ENCODE measurements at regions not wholly inside any gene's neighbourhood (a gene's known extent, or its start where the extent isn't known, plus 50 kb on each side); places are given as distances from the start of the nearest gene placed in this dataset.

DNA sequence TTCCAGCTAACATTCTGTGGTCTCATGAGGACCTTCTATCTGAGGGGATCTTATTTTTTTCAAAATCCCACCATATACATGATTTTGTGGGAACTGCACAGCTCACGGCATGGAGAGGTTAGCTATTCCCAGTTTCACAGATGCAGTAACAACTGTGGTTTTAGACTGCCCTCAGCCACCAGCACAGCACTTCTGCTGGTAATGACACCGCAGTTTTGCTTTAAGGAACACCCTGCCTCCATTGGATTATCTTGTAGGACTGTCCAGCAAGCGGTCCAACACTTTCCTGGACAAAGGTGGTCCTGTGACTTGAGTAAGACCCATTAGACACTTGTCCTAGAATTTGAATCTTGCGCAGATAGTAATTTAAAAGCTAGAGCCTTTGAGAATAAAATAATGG lies 65.3 kb upstream of the SMNDC1 start:
- intact Hi-C loops (cut with micrococcal nuclease): no loop called here
- H3K4me3 ChIP-seq: no peak overlapping the region
- no peaks in the 10 kb centered on the region for H3K9me3 ChIP-seq (replicated peaks)
- TF ChIP-seq, protein P1, sequence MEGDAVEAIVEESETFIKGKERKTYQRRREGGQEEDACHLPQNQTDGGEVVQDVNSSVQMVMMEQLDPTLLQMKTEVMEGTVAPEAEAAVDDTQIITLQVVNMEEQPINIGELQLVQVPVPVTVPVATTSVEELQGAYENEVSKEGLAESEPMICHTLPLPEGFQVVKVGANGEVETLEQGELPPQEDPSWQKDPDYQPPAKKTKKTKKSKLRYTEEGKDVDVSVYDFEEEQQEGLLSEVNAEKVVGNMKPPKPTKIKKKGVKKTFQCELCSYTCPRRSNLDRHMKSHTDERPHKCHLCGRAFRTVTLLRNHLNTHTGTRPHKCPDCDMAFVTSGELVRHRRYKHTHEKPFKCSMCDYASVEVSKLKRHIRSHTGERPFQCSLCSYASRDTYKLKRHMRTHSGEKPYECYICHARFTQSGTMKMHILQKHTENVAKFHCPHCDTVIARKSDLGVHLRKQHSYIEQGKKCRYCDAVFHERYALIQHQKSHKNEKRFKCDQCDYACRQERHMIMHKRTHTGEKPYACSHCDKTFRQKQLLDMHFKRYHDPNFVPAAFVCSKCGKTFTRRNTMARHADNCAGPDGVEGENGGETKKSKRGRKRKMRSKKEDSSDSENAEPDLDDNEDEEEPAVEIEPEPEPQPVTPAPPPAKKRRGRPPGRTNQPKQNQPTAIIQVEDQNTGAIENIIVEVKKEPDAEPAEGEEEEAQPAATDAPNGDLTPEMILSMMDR (IDR thresholded peaks at IDR 0.05; ENCODE audit: borderline replicate concordance): no peak
- H3K4me1 ChIP-seq: no peaks in the 10 kb centered on the region
- no peaks in the 10 kb centered on the region for H3K27me3 ChIP-seq (ENCODE audit: low read depth)
- DNase-seq: no peak
- H3K36me3 ChIP-seq: no peaks in the 10 kb centered on the region
- H3K27ac ChIP-seq (replicated peaks): no peak overlapping the region

DNA sequence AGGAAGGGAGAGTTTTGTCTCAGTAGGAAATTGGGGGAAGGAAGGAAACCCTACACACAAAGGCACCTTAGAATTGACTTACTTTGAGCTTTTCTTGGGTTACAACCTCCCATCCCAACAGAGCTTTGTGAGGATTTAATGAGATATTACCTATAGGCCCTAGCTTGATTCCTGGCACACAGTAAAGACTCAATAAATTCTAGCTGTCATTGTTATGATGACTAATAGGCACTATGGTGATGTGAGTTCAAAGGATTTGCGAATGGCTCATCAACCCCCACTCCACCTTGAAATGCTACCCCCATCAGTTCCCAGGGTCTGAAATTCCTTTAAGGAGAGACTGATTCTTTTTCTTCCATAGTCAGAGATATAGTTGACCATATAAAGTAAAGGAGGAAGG lies 67.9 kb upstream of the SMNDC1 start:
- Histone ChIP-seq H3K36me3 (no peaks in the 10 kb centered on the region), H3K9me3 (replicated peaks) (no peaks in the 10 kb centered on the region), H3K4me3 (no peak overlapping the region), H3K27ac (replicated peaks) (no peak overlapping the region), H3K27me3 (ENCODE audit: low read depth) (no peaks in the 10 kb centered on the region), H3K4me1 (peaks cover 22% of the 10 kb centered on the region)
- intact Hi-C loops (cut with micrococcal nuclease): no loop called here
- DNase-seq: no peak
- TF ChIP-seq, protein P1 (IDR thresholded peaks at IDR 0.05; ENCODE audit: borderline replicate concordance): no peak

DNA sequence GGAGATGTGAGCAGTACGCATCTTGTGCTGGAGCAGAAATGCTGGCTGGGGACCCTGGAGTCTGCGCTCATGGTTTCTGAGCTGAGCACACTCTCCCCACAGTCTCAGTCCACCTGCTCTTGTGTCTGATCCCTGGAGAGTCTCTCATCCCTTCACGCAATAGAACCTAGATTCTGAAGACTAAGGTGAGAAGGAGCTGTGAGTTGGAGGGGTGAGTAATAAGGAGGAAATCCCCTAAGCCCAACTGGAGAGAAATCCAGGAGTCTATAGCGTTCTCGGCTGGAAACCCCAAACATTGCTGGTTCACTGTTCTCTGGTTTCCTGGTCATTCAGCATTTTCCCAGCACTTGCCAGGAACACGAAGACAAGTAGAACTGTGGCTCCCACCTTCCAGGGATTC lies 68.3 kb upstream of the SMNDC1 start:
- Histone ChIP-seq H3K36me3 (no peaks in the 10 kb centered on the region), H3K4me1 (peaks cover 26% of the 10 kb centered on the region), H3K27me3 (ENCODE audit: low read depth) (no peaks in the 10 kb centered on the region), H3K4me3 (no peak overlapping the region), H3K27ac (replicated peaks) (no peak overlapping the region), H3K9me3 (replicated peaks) (no peaks in the 10 kb centered on the region)
- TF ChIP-seq, protein P1 (IDR thresholded peaks at IDR 0.05; ENCODE audit: borderline replicate concordance): no peak
- intact Hi-C loops (cut with micrococcal nuclease): no loop called here
- no peak for DNase-seq

DNA sequence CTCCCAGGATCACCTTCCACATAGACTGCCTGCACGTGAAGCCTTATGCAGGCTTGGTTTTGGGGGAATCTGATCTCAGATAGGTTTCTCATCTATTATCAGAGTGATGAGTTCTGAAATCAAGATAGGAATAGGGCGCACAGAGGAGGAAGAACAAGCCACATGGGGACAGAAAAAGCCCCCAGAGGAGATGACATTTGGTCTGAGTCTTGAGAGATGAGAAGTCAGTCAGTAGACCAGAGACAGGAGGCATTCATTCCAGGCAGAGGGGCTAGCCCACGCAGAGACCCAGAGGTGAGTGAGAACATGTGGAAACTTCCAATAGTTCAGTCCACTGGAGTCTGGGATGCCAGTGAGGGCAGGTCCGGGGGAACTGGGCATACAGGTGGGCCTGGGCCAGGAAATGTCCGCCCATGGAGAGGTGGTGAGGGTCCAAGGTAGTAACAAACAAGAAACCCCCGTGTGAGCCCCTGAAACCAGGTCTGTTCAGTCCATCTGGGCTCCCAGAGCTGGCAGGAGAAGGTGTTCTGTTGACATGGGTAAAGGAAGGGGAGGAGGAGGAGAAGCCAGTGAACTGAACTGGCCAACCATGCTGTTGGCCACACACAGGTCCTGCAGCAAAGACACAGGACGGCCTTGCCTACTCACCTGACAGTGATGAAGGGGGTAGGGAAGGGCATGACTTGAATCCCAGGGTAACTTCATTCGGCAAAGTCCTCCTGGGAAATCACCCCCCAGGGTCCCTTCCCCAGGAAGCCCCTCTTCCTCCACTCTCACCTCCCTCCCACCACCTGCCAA lies 69.3 kb upstream of the SMNDC1 start:
- Histone ChIP-seq H3K4me1 (peaks cover 26% of the 10 kb centered on the region), H3K27me3 (ENCODE audit: low read depth) (no peaks in the 10 kb centered on the region), H3K9me3 (replicated peaks) (no peaks in the 10 kb centered on the region), H3K36me3 (no peaks in the 10 kb centered on the region), H3K4me3 (no peak overlapping the region), H3K27ac (replicated peaks) (no peak overlapping the region)
- intact Hi-C loops (cut with micrococcal nuclease): no loop called here
- TF ChIP-seq, protein P1 (IDR thresholded peaks at IDR 0.05; ENCODE audit: borderline replicate concordance): no peak
- no peak for DNase-seq

DNA sequence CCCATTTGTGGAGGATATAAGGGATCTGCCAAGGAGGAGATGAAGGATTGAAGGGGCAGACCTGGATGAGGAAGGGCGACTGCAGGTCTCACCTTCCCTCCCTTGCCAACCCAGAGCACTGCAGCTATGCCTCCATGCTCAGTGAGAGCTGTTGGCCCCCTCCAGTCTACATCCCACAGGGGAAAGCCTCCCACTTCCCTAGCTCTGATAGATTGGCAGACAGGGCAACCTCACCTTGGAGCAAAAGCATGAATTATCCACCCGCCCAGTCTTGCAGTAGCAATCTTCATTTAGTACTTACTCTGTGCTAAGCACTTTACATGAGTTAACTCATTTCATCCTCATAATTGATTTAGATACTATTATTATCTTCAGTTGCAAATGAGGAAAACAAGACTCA lies 70.4 kb upstream of the SMNDC1 start:
- H3K27ac ChIP-seq (replicated peaks): no peak overlapping the region
- TF ChIP-seq, protein P1 (IDR thresholded peaks at IDR 0.05; ENCODE audit: borderline replicate concordance): no peak
- no peaks in the 10 kb centered on the region for H3K36me3 ChIP-seq
- H3K9me3 ChIP-seq (replicated peaks): no peaks in the 10 kb centered on the region
- intact Hi-C loops (cut with micrococcal nuclease): no loop called here
- H3K4me3 ChIP-seq: no peak overlapping the region
- H3K27me3 ChIP-seq (ENCODE audit: low read depth): no peaks in the 10 kb centered on the region
- DNase-seq: no peak
- peaks cover 26% of the 10 kb centered on the region for H3K4me1 ChIP-seq

Data from left ventricle myocardium inferior (tissue), 1 donor.